ENCODE measurements at regions not wholly inside any gene's neighbourhood (a gene's known extent, or its start where the extent isn't known, plus 50 kb on each side); places are given as distances from the start of the nearest gene placed in this dataset.

- TF ChIP-seq CTCF (conservative IDR thresholded peaks at IDR 0.05): no peak
- H3K27ac ChIP-seq: no peak overlapping the region
Measured at GRCh38 chr2:34492561-34493455, 893.7 kb upstream of the FAM98A start.

GRCh38 chr2:34486965-34487364, 887.9 kb upstream of the FAM98A start:
- H3K27ac ChIP-seq: no peak overlapping the region
- TF ChIP-seq CTCF (conservative IDR thresholded peaks at IDR 0.05): no peak

GRCh38 chr2:34481542-34481941, 882.4 kb upstream of the FAM98A start:
- no peak for TF ChIP-seq CTCF (conservative IDR thresholded peaks at IDR 0.05)

GRCh38 chr2:34480366-34480765, 881.3 kb upstream of the FAM98A start:
- no peak for TF ChIP-seq CTCF (conservative IDR thresholded peaks at IDR 0.05)
- no peak overlapping the region for H3K27ac ChIP-seq

More at GRCh38 chr2:34481542-34481941, 882.4 kb upstream of the FAM98A start:
- H3K27ac ChIP-seq: no peak overlapping the region

GRCh38 chr2:34475156-34475555, 876.1 kb upstream of the FAM98A start:
- TF ChIP-seq CTCF (conservative IDR thresholded peaks at IDR 0.05): no peak
- H3K27ac ChIP-seq: no peak overlapping the region

GRCh38 chr2:34474646-34475045, 875.5 kb upstream of the FAM98A start:
- H3K27ac ChIP-seq: no peak overlapping the region
- TF ChIP-seq CTCF (conservative IDR thresholded peaks at IDR 0.05): no peak

GRCh38 chr2:34447097-34447496, 848.0 kb upstream of the FAM98A start:
- no peak for TF ChIP-seq CTCF (conservative IDR thresholded peaks at IDR 0.05)
- H3K27ac ChIP-seq: no peak overlapping the region

Measured in VCaP (cell line).